DOHH2 (cell line): ENCODE measurements at regions not wholly inside any gene's neighbourhood (a gene's known extent, or its start where the extent isn't known, plus 50 kb on each side); places are given as distances from the start of the nearest gene placed in this dataset.

Experiments
- CTCF ChIP-seq: fragments of 200-600 bp; sonication (generic); IDR thresholded peaks from one replicate; pipeline ENCODE4 v1.5.1; 2014; ENCODE audit warnings: antibody characterized with exemption, mild to moderate bottlenecking, low read depth, low read length; ENCODE audit not compliant: poor library complexity, severe bottlenecking
- EZH2phosphoT487 ChIP-seq: fragments of 200-600 bp; sonication (generic); IDR thresholded peaks from 2 replicates; pipeline ENCODE4 v1.6.1; 2017; ENCODE audit warnings: borderline replicate concordance, mild to moderate bottlenecking, antibody characterized with exemption, low read length, moderate library complexity, mixed read lengths

GRCh38 chr4:156228676-156229075, 275.0 kb upstream of the CTSO start:
- TF ChIP-seq CTCF = no peak
- no peak for TF ChIP-seq EZH2phosphoT487
